22Rv1 (cell line): ENCODE measurements at regions not wholly inside any gene's neighbourhood (a gene's known extent, or its start where the extent isn't known, plus 50 kb on each side); places are given as distances from the start of the nearest gene placed in this dataset.

ENCODE experiments used
- CTCF ChIP-seq: fragments of 450-650 bp; IDR thresholded peaks from 2 replicates; pipeline ENCODE4 v1.5.1; 2017; ENCODE audit warnings: mild to moderate bottlenecking
- ZFX ChIP-seq: fragments of 450-650 bp; IDR thresholded peaks from 2 replicates; pipeline ENCODE4 v1.6.1; 2017; ENCODE audit warnings: antibody characterized with exemption, borderline replicate concordance

- TF ChIP-seq CTCF (no peak), ZFX (no peak)
Measured at GRCh38 chr10:124283215-124283948, 135.3 kb downstream of the OAT start.
